Dendritic cell treated with granulocyte-macrophage colony-stimulating factor and Interleukin-4, amounts not matched to agents 40 ng/mL and 50 ng/mL, for 4 days (primary cell): ENCODE measurements at regions not wholly inside any gene's neighbourhood (a gene's known extent, or its start where the extent isn't known, plus 50 kb on each side); places are given as distances from the start of the nearest gene placed in this dataset.
"Not testable (repeated sequence)": the region's sequence is repeated elsewhere in the genome, so short reads cannot be mapped to it uniquely, and the experiment has no call there.

Experiments
- H3K27ac Mint-ChIP-seq: one replicate; pipeline ENCODE4 v1.8.0; 2022; ENCODE audit warnings: mild to moderate bottlenecking, mixed read lengths
- H3K27me3 Mint-ChIP-seq: one replicate; pipeline ENCODE4 v1.8.0; 2022; ENCODE audit warnings: mild to moderate bottlenecking, mixed read lengths
- H3K36me3 Mint-ChIP-seq: one replicate; pipeline ENCODE4 v1.8.0; 2022; ENCODE audit warnings: low read depth, mixed read lengths
- H3K4me1 Mint-ChIP-seq: one replicate; pipeline ENCODE4 v1.8.0; 2022; ENCODE audit warnings: low read depth, mixed read lengths
- H3K4me3 Mint-ChIP-seq: one replicate; pipeline ENCODE4 v1.8.0; 2022; ENCODE audit warnings: mild to moderate bottlenecking, moderate library complexity, mixed read lengths
- H3K9me3 Mint-ChIP-seq: one replicate; pipeline ENCODE4 v1.8.0; 2022; ENCODE audit warnings: mixed read lengths
- intact Hi-C: fragments of 100-400 bp; cut with micrococcal nuclease; formaldehyde crosslinking; loops from one replicate; pipeline ENCODE4 v1.15.0; 2022

- H3K4me3 Mint-ChIP-seq = no peak overlapping the region
- H3K27me3 Mint-ChIP-seq = no peaks in the 10 kb centered on the region
- no peaks in the 10 kb centered on the region for H3K36me3 Mint-ChIP-seq
- no peak overlapping the region for H3K27ac Mint-ChIP-seq
- H3K9me3 Mint-ChIP-seq = no peaks in the 10 kb centered on the region
- no peaks in the 10 kb centered on the region for H3K4me1 Mint-ChIP-seq
- intact Hi-C loops = no loop called here
Measured at GRCh38 chr22:48069256-48069655, 1306.8 kb downstream of the TBC1D22A start.

GRCh38 chr22:48068323-48068885, 1306.0 kb downstream of the TBC1D22A start:
- intact Hi-C loops = no loop called here
- no peaks in the 10 kb centered on the region for H3K4me1 Mint-ChIP-seq
- H3K9me3 Mint-ChIP-seq = no peaks in the 10 kb centered on the region
- no peaks in the 10 kb centered on the region for H3K36me3 Mint-ChIP-seq
- H3K4me3 Mint-ChIP-seq = no peak overlapping the region
- H3K27me3 Mint-ChIP-seq = peaks cover 2% of the 10 kb centered on the region
- H3K27ac Mint-ChIP-seq = no peak overlapping the region

GRCh38 chr22:48065892-48066291, 1303.4 kb downstream of the TBC1D22A start:
- intact Hi-C loops = no loop called here
- Mint-ChIP-seq H3K4me3 (no peak overlapping the region), H3K27ac (no peak overlapping the region), H3K4me1 (no peaks in the 10 kb centered on the region), H3K9me3 (no peaks in the 10 kb centered on the region), H3K27me3 (peaks cover 2% of the 10 kb centered on the region), H3K36me3 (no peaks in the 10 kb centered on the region)

- peaks cover 2% of the 10 kb centered on the region for H3K27me3 Mint-ChIP-seq
- no peaks in the 10 kb centered on the region for H3K9me3 Mint-ChIP-seq
Measured at GRCh38 chr22:48061726-48062125, 1299.3 kb downstream of the TBC1D22A start.

GRCh38 chr22:48060266-48060665, 1297.8 kb downstream of the TBC1D22A start:
- H3K27ac Mint-ChIP-seq = no peak overlapping the region
- H3K4me1 Mint-ChIP-seq = no peaks in the 10 kb centered on the region
- H3K27me3 Mint-ChIP-seq = peaks cover 2% of the 10 kb centered on the region
- no peak overlapping the region for H3K4me3 Mint-ChIP-seq
- no peaks in the 10 kb centered on the region for H3K36me3 Mint-ChIP-seq
- intact Hi-C loops = no loop called here
- no peaks in the 10 kb centered on the region for H3K9me3 Mint-ChIP-seq

More at GRCh38 chr22:48061726-48062125, 1299.3 kb downstream of the TBC1D22A start:
- no peaks in the 10 kb centered on the region for H3K36me3 Mint-ChIP-seq
- no peak overlapping the region for H3K4me3 Mint-ChIP-seq
- intact Hi-C loops = no loop called here
- no peaks in the 10 kb centered on the region for H3K4me1 Mint-ChIP-seq
- no peak overlapping the region for H3K27ac Mint-ChIP-seq

- H3K27ac Mint-ChIP-seq, H3K4me1 Mint-ChIP-seq, H3K36me3 Mint-ChIP-seq, H3K27me3 Mint-ChIP-seq, intact Hi-C loops, H3K9me3 Mint-ChIP-seq, H3K4me3 Mint-ChIP-seq: not testable (repeated sequence)
Measured at GRCh38 chr22:48059521-48059920, 1297.1 kb downstream of the TBC1D22A start.

GRCh38 chr22:48057116-48057835, 1294.8 kb downstream of the TBC1D22A start:
- H3K36me3 Mint-ChIP-seq = no peaks in the 10 kb centered on the region
- H3K4me3 Mint-ChIP-seq = no peak overlapping the region
- intact Hi-C loops = no loop called here
- H3K27me3 Mint-ChIP-seq = no peaks in the 10 kb centered on the region
- no peaks in the 10 kb centered on the region for H3K4me1 Mint-ChIP-seq
- H3K27ac Mint-ChIP-seq = no peak overlapping the region
- H3K9me3 Mint-ChIP-seq = no peaks in the 10 kb centered on the region

- Mint-ChIP-seq H3K9me3 (no peaks in the 10 kb centered on the region), H3K27ac (no peak overlapping the region), H3K4me1 (no peaks in the 10 kb centered on the region), H3K36me3 (no peaks in the 10 kb centered on the region), H3K4me3 (no peak overlapping the region), H3K27me3 (no peaks in the 10 kb centered on the region)
- intact Hi-C loops = no loop called here
Measured at GRCh38 chr22:48055827-48056226, 1293.4 kb downstream of the TBC1D22A start.

- H3K4me3 Mint-ChIP-seq = no peak overlapping the region
- H3K27ac Mint-ChIP-seq = no peak overlapping the region
- H3K36me3 Mint-ChIP-seq = no peaks in the 10 kb centered on the region
- intact Hi-C loops = no loop called here
- H3K27me3 Mint-ChIP-seq = no peaks in the 10 kb centered on the region
- H3K4me1 Mint-ChIP-seq = no peaks in the 10 kb centered on the region
- H3K9me3 Mint-ChIP-seq = no peaks in the 10 kb centered on the region
Measured at GRCh38 chr22:48055185-48055584, 1292.7 kb downstream of the TBC1D22A start.

GRCh38 chr22:48054596-48054995, 1292.1 kb downstream of the TBC1D22A start:
- no peaks in the 10 kb centered on the region for H3K27me3 Mint-ChIP-seq
- H3K36me3 Mint-ChIP-seq = no peaks in the 10 kb centered on the region
- intact Hi-C loops = no loop called here
- no peaks in the 10 kb centered on the region for H3K4me1 Mint-ChIP-seq
- no peak overlapping the region for H3K27ac Mint-ChIP-seq
- H3K9me3 Mint-ChIP-seq = no peaks in the 10 kb centered on the region
- H3K4me3 Mint-ChIP-seq = no peak overlapping the region

GRCh38 chr22:48053973-48054372, 1291.5 kb downstream of the TBC1D22A start:
- no peak overlapping the region for H3K4me3 Mint-ChIP-seq
- H3K36me3 Mint-ChIP-seq = no peaks in the 10 kb centered on the region
- H3K4me1 Mint-ChIP-seq = no peaks in the 10 kb centered on the region
- H3K27ac Mint-ChIP-seq = no peak overlapping the region
- intact Hi-C loops = no loop called here
- H3K27me3 Mint-ChIP-seq = no peaks in the 10 kb centered on the region
- no peaks in the 10 kb centered on the region for H3K9me3 Mint-ChIP-seq

GRCh38 chr22:48053486-48053885, 1291.0 kb downstream of the TBC1D22A start:
- Mint-ChIP-seq H3K36me3 (no peaks in the 10 kb centered on the region), H3K27ac (no peak overlapping the region), H3K4me1 (no peaks in the 10 kb centered on the region), H3K9me3 (no peaks in the 10 kb centered on the region), H3K27me3 (no peaks in the 10 kb centered on the region), H3K4me3 (no peak overlapping the region)
- intact Hi-C loops = no loop called here

GRCh38 chr22:48052621-48052890, 1290.1 kb downstream of the TBC1D22A start:
- H3K4me1 Mint-ChIP-seq = no peaks in the 10 kb centered on the region
- H3K27me3 Mint-ChIP-seq = no peaks in the 10 kb centered on the region
- intact Hi-C loops = no loop called here
- no peak overlapping the region for H3K4me3 Mint-ChIP-seq
- no peaks in the 10 kb centered on the region for H3K9me3 Mint-ChIP-seq
- no peaks in the 10 kb centered on the region for H3K36me3 Mint-ChIP-seq
- H3K27ac Mint-ChIP-seq = no peak overlapping the region

- intact Hi-C loops = no loop called here
- Mint-ChIP-seq H3K4me3 (no peak overlapping the region), H3K36me3 (no peaks in the 10 kb centered on the region), H3K27me3 (no peaks in the 10 kb centered on the region), H3K9me3 (no peaks in the 10 kb centered on the region), H3K4me1 (no peaks in the 10 kb centered on the region), H3K27ac (no peak overlapping the region)
Measured at GRCh38 chr22:48051796-48052620, 1289.6 kb downstream of the TBC1D22A start.
